IPS DF 4.7 (cell line): ENCODE measurements at regions not wholly inside any gene's neighbourhood (a gene's known extent, or its start where the extent isn't known, plus 50 kb on each side); places are given as distances from the start of the nearest gene placed in this dataset.

Experiments used
- DNase-seq: peaks from one replicate; pipeline ENCODE4 v3.0.0-alpha.2; 2013; ENCODE audit warnings: low spot score; ENCODE audit errors: extremely low read depth

- no peak for DNase-seq
Observed at GRCh38 chr6:25065666-25066065, 129.9 kb upstream of the RIPOR2 start.

GRCh38 chr6:25066593-25066992 lies 130.8 kb upstream of the RIPOR2 start:
- no peak for DNase-seq

GRCh38 chr6:25068866-25069265 lies 133.1 kb upstream of the RIPOR2 start:
- no peak for DNase-seq

GRCh38 chr6:25070547-25071366 lies 135.0 kb upstream of the RIPOR2 start:
- peak; percentile 56 for DNase-seq

- DNase-seq: no peak
Observed at GRCh38 chr6:25078141-25078540, 142.4 kb upstream of the RIPOR2 start.

GRCh38 chr6:25083784-25084507 lies 148.2 kb upstream of the RIPOR2 start:
- no peak for DNase-seq

- no peak for DNase-seq
Observed at GRCh38 chr6:25084508-25084833, 148.7 kb upstream of the RIPOR2 start.

- no peak for DNase-seq
Observed at GRCh38 chr6:25085756-25086155, 150.0 kb upstream of the RIPOR2 start.

GRCh38 chr6:25086500-25087091 lies 150.8 kb upstream of the RIPOR2 start:
- DNase-seq: no peak

- DNase-seq: no peak
Observed at GRCh38 chr6:25088513-25088912, 152.8 kb upstream of the RIPOR2 start.

GRCh38 chr6:25089442-25089841 lies 153.7 kb upstream of the RIPOR2 start:
- no peak for DNase-seq

- no peak for DNase-seq
Observed at GRCh38 chr6:25094726-25095125, 159.0 kb upstream of the RIPOR2 start.

- DNase-seq: no peak
Observed at GRCh38 chr6:25100288-25100687, 164.5 kb upstream of the RIPOR2 start.

GRCh38 chr6:25103603-25104002 lies 167.8 kb upstream of the RIPOR2 start:
- DNase-seq: no peak

- no peak for DNase-seq
Observed at GRCh38 chr6:25105070-25105925, 169.5 kb upstream of the RIPOR2 start.

GRCh38 chr6:25107218-25107617 lies 171.5 kb upstream of the RIPOR2 start:
- DNase-seq: no peak

GRCh38 chr6:25111782-25112181 lies 167.4 kb upstream of the CARMIL1 start:
- DNase-seq: no peak

GRCh38 chr6:25112322-25112773 lies 166.8 kb upstream of the CARMIL1 start:
- no peak for DNase-seq

GRCh38 chr6:25113436-25113835 lies 165.7 kb upstream of the CARMIL1 start:
- DNase-seq: no peak

GRCh38 chr6:25118038-25118437 lies 161.1 kb upstream of the CARMIL1 start:
- no peak for DNase-seq

- no peak for DNase-seq
Observed at GRCh38 chr6:25121186-25121585, 158.0 kb upstream of the CARMIL1 start.

- DNase-seq: no peak
Observed at GRCh38 chr6:25122001-25122400, 157.2 kb upstream of the CARMIL1 start.
